ENCODE measurements at regions not wholly inside any gene's neighbourhood (a gene's known extent, or its start where the extent isn't known, plus 50 kb on each side); places are given as distances from the start of the nearest gene placed in this dataset.

DNA sequence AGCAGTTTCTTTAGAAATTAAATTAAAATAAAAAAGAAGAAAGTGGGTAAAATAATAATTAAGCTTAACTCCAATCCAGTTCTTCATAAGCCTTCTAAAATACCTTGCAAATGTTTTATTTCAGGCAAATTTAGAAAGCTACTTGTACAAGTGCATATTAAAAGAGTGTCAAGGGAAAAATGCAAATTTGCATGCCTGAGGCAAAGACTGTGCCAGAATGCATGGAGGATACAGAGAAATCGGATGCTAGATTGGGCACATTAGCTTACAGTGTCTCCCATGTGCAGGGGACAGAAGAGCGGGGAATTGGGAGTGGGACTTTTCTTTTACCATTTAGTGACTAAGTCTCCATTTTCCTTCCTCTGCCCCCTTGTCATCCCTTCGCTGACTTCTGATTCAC, 173.0 kb upstream of the NWD2 start:
- H3K36me3 ChIP-seq (replicated peaks; ENCODE audit: insufficient read depth, low read depth), result no peaks in the 10 kb centered on the region
- TF ChIP-seq EZH2phosphoT487 (IDR thresholded peaks at IDR 0.05; ENCODE audit: low read depth, severe bottlenecking, unreplicated experiment), result no peak
- no peak for TF ChIP-seq EZH2 (IDR thresholded peaks at IDR 0.05; ENCODE audit: borderline replicate concordance)
- TF ChIP-seq, protein P1, sequence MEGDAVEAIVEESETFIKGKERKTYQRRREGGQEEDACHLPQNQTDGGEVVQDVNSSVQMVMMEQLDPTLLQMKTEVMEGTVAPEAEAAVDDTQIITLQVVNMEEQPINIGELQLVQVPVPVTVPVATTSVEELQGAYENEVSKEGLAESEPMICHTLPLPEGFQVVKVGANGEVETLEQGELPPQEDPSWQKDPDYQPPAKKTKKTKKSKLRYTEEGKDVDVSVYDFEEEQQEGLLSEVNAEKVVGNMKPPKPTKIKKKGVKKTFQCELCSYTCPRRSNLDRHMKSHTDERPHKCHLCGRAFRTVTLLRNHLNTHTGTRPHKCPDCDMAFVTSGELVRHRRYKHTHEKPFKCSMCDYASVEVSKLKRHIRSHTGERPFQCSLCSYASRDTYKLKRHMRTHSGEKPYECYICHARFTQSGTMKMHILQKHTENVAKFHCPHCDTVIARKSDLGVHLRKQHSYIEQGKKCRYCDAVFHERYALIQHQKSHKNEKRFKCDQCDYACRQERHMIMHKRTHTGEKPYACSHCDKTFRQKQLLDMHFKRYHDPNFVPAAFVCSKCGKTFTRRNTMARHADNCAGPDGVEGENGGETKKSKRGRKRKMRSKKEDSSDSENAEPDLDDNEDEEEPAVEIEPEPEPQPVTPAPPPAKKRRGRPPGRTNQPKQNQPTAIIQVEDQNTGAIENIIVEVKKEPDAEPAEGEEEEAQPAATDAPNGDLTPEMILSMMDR (IDR thresholded peaks at IDR 0.05; ENCODE audit: poor library complexity), result no peak
- no peak for DNase-seq (ENCODE audit: low spot score)
- no peak overlapping the region for H3K4me3 ChIP-seq
- 95% methylated on average over 3 of the region's 3 CpGs for WGBS (ENCODE audit: low lambda C conversion rate, missing lambda C conversion rate)
- H3K27me3 ChIP-seq, result no peaks in the 10 kb centered on the region
- H3K9me3 ChIP-seq (ENCODE audit: low read depth), result no peaks in the 10 kb centered on the region
- no peak overlapping the region for H3K27ac ChIP-seq
- H3K4me2 ChIP-seq, result no peak overlapping the region
- no peak overlapping the region for H2AFZ ChIP-seq
- no peaks in the 10 kb centered on the region for H4K20me1 ChIP-seq (ENCODE audit: insufficient read depth, poor library complexity, severe bottlenecking)
- no peaks in the 10 kb centered on the region for H3K4me1 ChIP-seq (ENCODE audit: insufficient read depth)
- no peaks in the 10 kb centered on the region for H3K79me2 ChIP-seq
- H3K9me2 ChIP-seq (replicated peaks; ENCODE audit: insufficient read depth), result no peaks in the 10 kb centered on the region

DNA sequence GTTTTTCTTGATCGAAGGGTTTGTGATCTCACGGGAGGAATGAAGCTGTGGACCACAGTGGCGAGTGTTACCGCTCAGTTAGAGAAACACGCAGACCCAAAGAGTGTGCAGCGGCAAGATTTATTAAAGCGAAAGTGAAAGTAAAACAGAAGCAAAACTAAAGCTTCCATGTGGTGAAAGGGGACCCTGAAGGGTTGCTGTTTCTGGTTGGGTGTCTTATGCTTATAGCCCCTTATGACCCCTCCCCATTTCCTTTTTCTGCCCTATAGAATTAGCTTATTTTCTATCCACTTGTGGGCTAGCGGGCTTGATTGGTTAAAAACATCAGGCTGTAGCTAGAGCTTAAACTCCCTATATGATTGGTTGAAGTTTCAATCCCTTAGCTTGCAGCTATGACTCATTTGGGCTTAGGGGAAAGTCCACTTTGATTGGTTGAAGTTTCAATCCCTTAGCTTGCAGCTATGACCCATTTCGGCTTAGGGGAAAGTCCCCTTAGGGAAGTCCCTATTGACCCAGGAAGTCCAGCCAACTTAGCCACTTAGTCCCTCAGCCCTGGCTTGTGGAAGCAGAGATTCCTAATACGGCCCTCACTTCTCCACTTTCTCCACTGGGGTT, 171.2 kb upstream of the NWD2 start:
- no peaks in the 10 kb centered on the region for H3K4me1 ChIP-seq (ENCODE audit: insufficient read depth)
- WGBS (ENCODE audit: low lambda C conversion rate, missing lambda C conversion rate), result 95% methylated on average over 10 of the region's 10 CpGs
- H3K36me3 ChIP-seq (replicated peaks; ENCODE audit: insufficient read depth, low read depth), result no peaks in the 10 kb centered on the region
- H3K9me3 ChIP-seq (ENCODE audit: low read depth), result no peaks in the 10 kb centered on the region
- H3K27me3 ChIP-seq, result no peaks in the 10 kb centered on the region
- no peak overlapping the region for H3K4me2 ChIP-seq
- no peak overlapping the region for H3K27ac ChIP-seq
- H4K20me1 ChIP-seq (ENCODE audit: insufficient read depth, poor library complexity, severe bottlenecking), result no peaks in the 10 kb centered on the region
- no peak overlapping the region for H2AFZ ChIP-seq
- TF ChIP-seq EZH2phosphoT487 (IDR thresholded peaks at IDR 0.05; ENCODE audit: low read depth, severe bottlenecking, unreplicated experiment), result no peak
- no peak for TF ChIP-seq EZH2 (IDR thresholded peaks at IDR 0.05; ENCODE audit: borderline replicate concordance)
- TF ChIP-seq, protein P1 (IDR thresholded peaks at IDR 0.05; ENCODE audit: poor library complexity), result no peak
- no peak overlapping the region for H3K4me3 ChIP-seq
- DNase-seq (ENCODE audit: low spot score), result no peak
- no peaks in the 10 kb centered on the region for H3K79me2 ChIP-seq
- H3K9me2 ChIP-seq (replicated peaks; ENCODE audit: insufficient read depth), result no peaks in the 10 kb centered on the region

DNA sequence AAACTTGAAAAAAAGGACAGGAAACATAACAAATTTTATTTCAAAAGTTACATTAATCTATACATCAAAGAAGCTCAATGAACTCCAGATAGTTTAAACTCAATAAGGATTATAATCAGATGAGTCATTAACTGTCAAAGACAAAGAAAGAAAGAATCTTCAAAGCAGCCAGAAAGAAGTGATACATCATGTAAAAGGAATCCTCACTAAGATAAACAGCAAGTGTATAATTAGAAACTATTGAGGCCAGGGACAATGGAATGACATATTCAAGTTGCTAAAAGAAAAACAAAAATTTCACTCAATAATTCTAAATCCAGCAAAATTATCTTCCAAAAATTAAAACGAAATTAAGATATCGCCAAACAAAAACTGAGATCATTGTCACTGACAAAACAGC, 161.6 kb upstream of the NWD2 start:
- no peaks in the 10 kb centered on the region for H3K36me3 ChIP-seq (replicated peaks; ENCODE audit: insufficient read depth, low read depth)
- WGBS (ENCODE audit: low lambda C conversion rate, missing lambda C conversion rate), result 89% methylated on average over 2 of the region's 2 CpGs

More for the DNA sequence above, 161.6 kb upstream of the NWD2 start:
- H2AFZ ChIP-seq, result no peak overlapping the region
- H3K27ac ChIP-seq, result no peak overlapping the region
- no peaks in the 10 kb centered on the region for H3K79me2 ChIP-seq
- H3K4me3 ChIP-seq, result no peak overlapping the region
- no peaks in the 10 kb centered on the region for H3K9me3 ChIP-seq (ENCODE audit: low read depth)
- H4K20me1 ChIP-seq (ENCODE audit: insufficient read depth, poor library complexity, severe bottlenecking), result no peaks in the 10 kb centered on the region
- TF ChIP-seq EZH2 (IDR thresholded peaks at IDR 0.05; ENCODE audit: borderline replicate concordance) (no peak), EZH2phosphoT487 (IDR thresholded peaks at IDR 0.05; ENCODE audit: low read depth, severe bottlenecking, unreplicated experiment) (no peak)
- TF ChIP-seq, protein P1 (IDR thresholded peaks at IDR 0.05; ENCODE audit: poor library complexity), result no peak
- no peaks in the 10 kb centered on the region for H3K27me3 ChIP-seq
- DNase-seq (ENCODE audit: low spot score), result no peak
- H3K4me2 ChIP-seq, result no peak overlapping the region
- no peaks in the 10 kb centered on the region for H3K4me1 ChIP-seq (ENCODE audit: insufficient read depth)
- H3K9me2 ChIP-seq (replicated peaks; ENCODE audit: insufficient read depth), result no peaks in the 10 kb centered on the region

Data from hepatocyte (in vitro differentiated cells).